Naive thymus-derived CD4-positive, alpha-beta T cell (primary cell): ENCODE measurements at regions not wholly inside any gene's neighbourhood (a gene's known extent, or its start where the extent isn't known, plus 50 kb on each side); places are given as distances from the start of the nearest gene placed in this dataset.

Experiments
- ATAC-seq: fragments of 150-1000 bp; cut with Tn5 transposase; 2 replicates; pipeline ENCODE4 v1.10.0; 2021; ENCODE audit warnings: mild to moderate bottlenecking, moderate library complexity
- CTCF ChIA-PET: fragments of 350-600 bp; sonication (Branson Sonifier 250); formaldehyde crosslinking; loops from one replicate; lab custom pipeline; 2021; ENCODE audit warnings: antibody characterized with exemption; lab: Charles Lee
- POLR2A ChIA-PET: fragments of 350-600 bp; sonication (Branson Sonifier 250); formaldehyde crosslinking; loops from one replicate; lab custom pipeline; 2021; ENCODE audit warnings: antibody characterized with exemption, inconsistent platforms; lab: Charles Lee
- DNase-seq, 9 donors: peaks; one replicate each; pipeline versions ENCODE4 v3.0.0 to v3.0.0-alpha.2; 2020 to 2022; ENCODE audit warnings: mixed read lengths in 1 of 9
- H3K27ac ChIP-seq: one replicate; pipeline ENCODE4 v1.7.0; 2013; ENCODE audit warnings: mild to moderate bottlenecking, low read depth, low read length, moderate library complexity
- H3K27me3 ChIP-seq, 2 donors: one replicate each; pipeline ENCODE4 v1.7.0; 2013; ENCODE audit warnings: low read length in 2 of 2, mild to moderate bottlenecking in 2 of 2, moderate library complexity in 2 of 2; ENCODE audit not compliant: control insufficient read depth in 2 of 2, insufficient read depth in 2 of 2
- H3K36me3 ChIP-seq, 3 experiments: 1 replicate in 2 of 3; 2 replicates in 1 of 3; pipeline ENCODE4 v1.7.0; 2013; ENCODE audit warnings: low read length in 3 of 3, mild to moderate bottlenecking in 3 of 3, moderate library complexity in 1 of 3; ENCODE audit not compliant: insufficient read depth in 3 of 3, control insufficient read depth in 2 of 3
- H3K4me1 ChIP-seq, 2 donors: one replicate each; pipeline ENCODE4 v1.7.0; 2013; ENCODE audit warnings: low read length in 2 of 2, mild to moderate bottlenecking in 2 of 2, moderate library complexity in 1 of 2; ENCODE audit not compliant: control insufficient read depth in 2 of 2, insufficient read depth in 2 of 2
- H3K4me3 ChIP-seq: 2 replicates; pipeline ENCODE4 v1.7.0; 2013; ENCODE audit warnings: mild to moderate bottlenecking, low read length
- H3K9me3 ChIP-seq, 3 experiments: 1 replicate in 2 of 3; 2 replicates in 1 of 3; pipeline ENCODE4 v1.7.0; 2013; ENCODE audit warnings: low read length in 3 of 3; ENCODE audit not compliant: control insufficient read depth in 2 of 3
- H3K27ac Mint-ChIP-seq, 9 donors: one replicate each; pipeline ENCODE4 v1.8.0; 2020 to 2022; ENCODE audit warnings: mixed read lengths in 9 of 9, mild to moderate bottlenecking in 8 of 9, moderate library complexity in 5 of 9, inconsistent platforms in 2 of 9
- H3K27me3 Mint-ChIP-seq, 5 donors: one replicate each; pipeline ENCODE4 v1.8.0; 2021 to 2022; ENCODE audit warnings: mixed read lengths in 5 of 5, mild to moderate bottlenecking in 1 of 5
- H3K36me3 Mint-ChIP-seq, 5 donors: one replicate each; pipeline ENCODE4 v1.8.0; 2020 to 2022; ENCODE audit warnings: mixed read lengths in 5 of 5, mild to moderate bottlenecking in 3 of 5, inconsistent platforms in 1 of 5
- H3K4me1 Mint-ChIP-seq, 7 donors: one replicate each; pipeline ENCODE4 v1.8.0; 2020 to 2022; ENCODE audit warnings: mixed read lengths in 7 of 7, mild to moderate bottlenecking in 3 of 7, inconsistent platforms in 1 of 7
- H3K4me3 Mint-ChIP-seq, 10 donors: one replicate each; pipeline ENCODE4 v1.8.0; 2020 to 2022; ENCODE audit warnings: mild to moderate bottlenecking in 10 of 10, mixed read lengths in 10 of 10, moderate library complexity in 6 of 10, inconsistent platforms in 2 of 10
- H3K9me3 Mint-ChIP-seq, 11 donors: one replicate each; pipeline ENCODE4 v1.8.0; 2020 to 2022; ENCODE audit warnings: mixed read lengths in 11 of 11, mild to moderate bottlenecking in 4 of 11, inconsistent platforms in 1 of 11, moderate library complexity in 1 of 11
- intact Hi-C, 2 donors: fragments of 100-400 bp; cut with micrococcal nuclease; formaldehyde crosslinking; loops; one replicate each; pipeline ENCODE4 v1.15.1; 2023

- intact Hi-C loops, result no loop called here
- CTCF ChIA-PET, result no interaction called here
Observed at GRCh38 chr15:69908060-69908459, 189.7 kb downstream of the TLE3 start.

GRCh38 chr15:69908590-69909420 lies 188.9 kb downstream of the TLE3 start:
- ATAC-seq (no peak), DNase-seq (no peak)
- no peak overlapping the region for H3K27ac Mint-ChIP-seq
- Histone ChIP-seq H3K27ac (no peak overlapping the region), H3K4me1 (no peaks in the 10 kb centered on the region), H3K4me3 (no peak overlapping the region), H3K27me3 (no peaks in the 10 kb centered on the region), H3K36me3 (no peaks in the 10 kb centered on the region), H3K9me3 (no peaks in the 10 kb centered on the region)
- CTCF ChIA-PET, result no interaction called here
- POLR2A ChIA-PET, result no interaction called here
- peaks cover 0 to 5% (median 0%) of the 10 kb centered on the region in 5 donors for H3K27me3 Mint-ChIP-seq
- H3K4me3 Mint-ChIP-seq, result no peak overlapping the region
- peaks cover 0 to 2% (median 0%) of the 10 kb centered on the region in 7 donors for H3K4me1 Mint-ChIP-seq
- no peaks in the 10 kb centered on the region for H3K36me3 Mint-ChIP-seq
- intact Hi-C loops, result no loop called here
- peaks cover 0 to 4% (median 0%) of the 10 kb centered on the region in 11 donors for H3K9me3 Mint-ChIP-seq

More at GRCh38 chr15:69908060-69908459, 189.7 kb downstream of the TLE3 start:
- Histone ChIP-seq H3K4me1 (no peaks in the 10 kb centered on the region), H3K9me3 (no peaks in the 10 kb centered on the region), H3K27me3 (no peaks in the 10 kb centered on the region), H3K27ac (no peak overlapping the region), H3K4me3 (no peak overlapping the region), H3K36me3 (no peaks in the 10 kb centered on the region)
- H3K4me3 Mint-ChIP-seq, result no peak overlapping the region
- POLR2A ChIA-PET, result no interaction called here
- H3K4me1 Mint-ChIP-seq, result peaks cover 0 to 2% (median 0%) of the 10 kb centered on the region in 7 donors
- H3K36me3 Mint-ChIP-seq, result no peaks in the 10 kb centered on the region
- DNase-seq (no peak), ATAC-seq (no peak)
- H3K27me3 Mint-ChIP-seq, result peaks cover 0 to 5% (median 0%) of the 10 kb centered on the region in 5 donors
- no peak overlapping the region for H3K27ac Mint-ChIP-seq
- H3K9me3 Mint-ChIP-seq, result peaks cover 0 to 4% (median 0%) of the 10 kb centered on the region in 11 donors

- H3K27ac Mint-ChIP-seq, result no peak overlapping the region
- H3K36me3 Mint-ChIP-seq, result no peaks in the 10 kb centered on the region
- H3K27me3 Mint-ChIP-seq, result peaks cover 0 to 10% (median 0%) of the 10 kb centered on the region in 5 donors
- intact Hi-C loops, result no loop called here
- ChIA-PET POLR2A (no interaction called here), CTCF (no interaction called here)
- no peak for DNase-seq
- Histone ChIP-seq H3K36me3 (no peaks in the 10 kb centered on the region), H3K27ac (no peak overlapping the region), H3K9me3 (no peaks in the 10 kb centered on the region), H3K4me1 (no peaks in the 10 kb centered on the region), H3K27me3 (no peaks in the 10 kb centered on the region), H3K4me3 (no peak overlapping the region)
- no peak overlapping the region for H3K4me3 Mint-ChIP-seq
- ATAC-seq, result no peak
- H3K9me3 Mint-ChIP-seq, result peaks cover 0 to 4% (median 0%) of the 10 kb centered on the region in 11 donors
- peaks cover 0 to 2% (median 0%) of the 10 kb centered on the region in 7 donors for H3K4me1 Mint-ChIP-seq
Observed at GRCh38 chr15:69909719-69910444, 187.8 kb downstream of the TLE3 start.

- CTCF ChIA-PET, result no interaction called here
- no peaks in the 10 kb centered on the region for H3K4me1 ChIP-seq
- DNase-seq (no peak), ATAC-seq (no peak)
- Mint-ChIP-seq H3K27ac (no peak overlapping the region), H3K4me3 (no peak overlapping the region), H3K4me1 (peaks cover 0 to 2% (median 0%) of the 10 kb centered on the region in 7 donors), H3K27me3 (peaks cover 0 to 10% (median 0%) of the 10 kb centered on the region in 5 donors), H3K9me3 (peaks cover 0 to 3% (median 0%) of the 10 kb centered on the region in 11 donors), H3K36me3 (no peaks in the 10 kb centered on the region)
- intact Hi-C loops, result no loop called here
- H3K36me3 ChIP-seq, result no peaks in the 10 kb centered on the region
- no peak overlapping the region for H3K27ac ChIP-seq
- no peaks in the 10 kb centered on the region for H3K27me3 ChIP-seq
- no peak overlapping the region for H3K4me3 ChIP-seq
- no peaks in the 10 kb centered on the region for H3K9me3 ChIP-seq
- POLR2A ChIA-PET, result no interaction called here
Observed at GRCh38 chr15:69910514-69910913, 187.2 kb downstream of the TLE3 start.

GRCh38 chr15:69912116-69912515 lies 185.6 kb downstream of the TLE3 start:
- peaks cover 0 to 10% (median 0%) of the 10 kb centered on the region in 5 donors for H3K27me3 Mint-ChIP-seq
- CTCF ChIA-PET, result interaction anchor here (0.5 kb wide), 1 partner anchor 245 kb away, joined by 3 read pairs; no protein-coding TSS in a partner anchor
- Histone ChIP-seq H3K4me1 (no peaks in the 10 kb centered on the region), H3K36me3 (no peaks in the 10 kb centered on the region), H3K27me3 (no peaks in the 10 kb centered on the region), H3K4me3 (no peak overlapping the region), H3K9me3 (no peaks in the 10 kb centered on the region), H3K27ac (no peak overlapping the region)
- DNase-seq (no peak), ATAC-seq (no peak)
- no peak overlapping the region for H3K4me3 Mint-ChIP-seq
- intact Hi-C loops, result no loop called here
- no peaks in the 10 kb centered on the region for H3K36me3 Mint-ChIP-seq
- POLR2A ChIA-PET, result no interaction called here
- peaks cover 0 to 2% (median 0%) of the 10 kb centered on the region in 7 donors for H3K4me1 Mint-ChIP-seq
- H3K27ac Mint-ChIP-seq, result no peak overlapping the region
- peaks cover 0 to 3% (median 0%) of the 10 kb centered on the region in 11 donors for H3K9me3 Mint-ChIP-seq

- no peaks in the 10 kb centered on the region for H3K36me3 ChIP-seq
- H3K9me3 Mint-ChIP-seq, result no peaks in the 10 kb centered on the region
- H3K27me3 Mint-ChIP-seq, result peaks cover 0 to 10% (median 0%) of the 10 kb centered on the region in 5 donors
- H3K9me3 ChIP-seq, result no peaks in the 10 kb centered on the region
- no peaks in the 10 kb centered on the region for H3K4me1 ChIP-seq
- CTCF ChIA-PET, result no interaction called here
- ATAC-seq, result no peak
- H3K27me3 ChIP-seq, result no peaks in the 10 kb centered on the region
- no peaks in the 10 kb centered on the region for H3K36me3 Mint-ChIP-seq
- no peak overlapping the region for H3K27ac Mint-ChIP-seq
- intact Hi-C loops, result no loop called here
- no peak overlapping the region for H3K4me3 Mint-ChIP-seq
- H3K27ac ChIP-seq, result no peak overlapping the region
- DNase-seq, result no peak
- POLR2A ChIA-PET, result no interaction called here
- H3K4me3 ChIP-seq, result no peak overlapping the region
- no peaks in the 10 kb centered on the region for H3K4me1 Mint-ChIP-seq
Observed at GRCh38 chr15:69914040-69914439, 183.7 kb downstream of the TLE3 start.
